IMR-90 (cell line): ENCODE measurements at regions not wholly inside any gene's neighbourhood (a gene's known extent, or its start where the extent isn't known, plus 50 kb on each side); places are given as distances from the start of the nearest gene placed in this dataset.

Experiments
- ATAC-seq: fragments of 200-7000 bp; cut with Tn5 transposase; 2 replicates; pipeline ENCODE4 v1.9.1; 2020; ENCODE audit warnings: low read depth, mild to moderate bottlenecking, moderate library complexity
- BruUV-seq: library from RNA; stranded (reverse); fragments of 400-500 nt; replicated peaks from 2 replicates; lab custom pipeline; 2021; lab: Mats Ljungman, UMichigan
- CTCF ChIA-PET: fragments of 300-600 bp; formaldehyde crosslinking; extraction: SDS; loops from one replicate; lab custom pipeline; 2021; ENCODE audit warnings: antibody characterized with exemption; lab: Yijun Ruan, JAX
- POLR2A ChIA-PET: fragments of 300-600 bp; sonication (Branson Sonifier 250); formaldehyde crosslinking; loops from one replicate; lab custom pipeline; 2022; ENCODE audit warnings: antibody characterized with exemption; ENCODE audit not compliant: unreplicated experiment; lab: Charles Lee
- DNase-seq: peaks from one replicate; pipeline ENCODE4 v3.0.0; 2013
- H2AFZ ChIP-seq: replicated peaks from 2 replicates; pipeline ENCODE3; 2013; ENCODE audit warnings: low read length, mild to moderate bottlenecking; ENCODE audit not compliant: poor library complexity
- H2AK5ac ChIP-seq: 2 replicates; pipeline ENCODE4 v1.6.1; 2013; ENCODE audit warnings: low read depth, low read length, inconsistent platforms
- H2AK9ac ChIP-seq: replicated peaks from 2 replicates; pipeline ENCODE3; 2013; ENCODE audit warnings: mild to moderate bottlenecking, low read depth, low read length, moderate library complexity; ENCODE audit not compliant: poor library complexity
- H2BK120ac ChIP-seq: 2 replicates; pipeline ENCODE4 v1.6.1; 2013; ENCODE audit warnings: low read depth, low read length, inconsistent platforms
- H2BK15ac ChIP-seq: 3 replicates; pipeline ENCODE4 v1.6.1; 2013; ENCODE audit warnings: low read depth, low read length, inconsistent platforms
- H2BK20ac ChIP-seq: 2 replicates; pipeline ENCODE4 v1.6.1; 2013; ENCODE audit warnings: low read depth, mild to moderate bottlenecking, inconsistent platforms, low read length, moderate library complexity
- H2BK5ac ChIP-seq: 2 replicates; pipeline ENCODE4 v1.6.1; 2013; ENCODE audit warnings: mild to moderate bottlenecking, low read depth, low read length, inconsistent platforms; ENCODE audit not compliant: poor library complexity, severe bottlenecking
- H3K14ac ChIP-seq: replicated peaks from 2 replicates; pipeline ENCODE4 v1.6.1; 2013; ENCODE audit warnings: low read depth, low read length, inconsistent platforms
- H3K18ac ChIP-seq: 2 replicates; pipeline ENCODE4 v1.6.1; 2013; ENCODE audit warnings: low read depth, low read length, control low read depth
- H3K23ac ChIP-seq: 2 replicates; pipeline ENCODE4 v1.6.1; 2013; ENCODE audit warnings: low read depth, low read length, inconsistent platforms
- H3K27ac ChIP-seq: 2 replicates; pipeline ENCODE4 v1.5.1; 2013; ENCODE audit warnings: mild to moderate bottlenecking, control low read depth, low read length; ENCODE audit not compliant: insufficient read depth
- H3K27me3 ChIP-seq: 2 replicates; pipeline ENCODE4 v1.6.1; 2013; ENCODE audit warnings: low read length; ENCODE audit not compliant: control insufficient read depth, insufficient read depth
- H3K36me3 ChIP-seq: 2 replicates; pipeline ENCODE4 v1.6.1; 2013; ENCODE audit warnings: low read length, mixed read lengths; ENCODE audit not compliant: control insufficient read depth, insufficient read depth
- H3K4ac ChIP-seq: 2 replicates; pipeline ENCODE4 v1.6.1; 2013; ENCODE audit warnings: low read depth, low read length, inconsistent platforms
- H3K4me1 ChIP-seq: 2 replicates; pipeline ENCODE4 v1.6.1; 2013; ENCODE audit warnings: low read length, mixed read lengths; ENCODE audit not compliant: control insufficient read depth, insufficient read depth
- H3K4me2 ChIP-seq: 2 replicates; pipeline ENCODE4 v1.6.1; 2013; ENCODE audit warnings: low read depth, mild to moderate bottlenecking, control low read depth, low read length, moderate library complexity
- H3K4me3 ChIP-seq: 2 replicates; pipeline ENCODE4 v1.5.1; 2013; ENCODE audit warnings: low read depth, mild to moderate bottlenecking, control low read depth, low read length, moderate library complexity; ENCODE audit not compliant: insufficient read depth
- H3K56ac ChIP-seq: 2 replicates; pipeline ENCODE4 v1.6.1; 2013; ENCODE audit warnings: low read length, inconsistent platforms; ENCODE audit not compliant: insufficient read depth; ENCODE audit errors: extremely low read depth
- H3K79me1 ChIP-seq, 2 experiments: 2 replicates each; pipeline ENCODE4 v1.6.1; 2013; ENCODE audit warnings: low read length in 2 of 2, inconsistent platforms in 1 of 2, low read depth in 1 of 2
- H3K9ac ChIP-seq: 2 replicates; pipeline ENCODE4 v1.6.1; 2013; ENCODE audit warnings: low read depth, low read length, control low read depth
- H3K9me1 ChIP-seq: 2 replicates; pipeline ENCODE4 v1.6.1; 2013; ENCODE audit warnings: low read length, inconsistent platforms; ENCODE audit not compliant: insufficient read depth
- H3K9me3 ChIP-seq: 2 replicates; pipeline ENCODE4 v1.6.1; 2013; ENCODE audit warnings: low read length; ENCODE audit not compliant: control insufficient read depth, insufficient read depth
- H4K20me1 ChIP-seq: 2 replicates; pipeline ENCODE4 v1.6.1; 2013; ENCODE audit warnings: low read length, inconsistent platforms; ENCODE audit not compliant: insufficient read depth
- H4K5ac ChIP-seq: 2 replicates; pipeline ENCODE4 v1.6.1; 2013; ENCODE audit warnings: mild to moderate bottlenecking, low read depth, low read length, control low read depth
- H4K8ac ChIP-seq, 2 experiments: 2 replicates each; pipeline ENCODE4 v1.6.1; 2013; ENCODE audit warnings: low read depth in 2 of 2, low read length in 2 of 2, control low read depth in 1 of 2, inconsistent platforms in 1 of 2
- H4K91ac ChIP-seq: 2 replicates; pipeline ENCODE4 v1.6.1; 2013; ENCODE audit warnings: low read depth, low read length, inconsistent platforms; ENCODE audit not compliant: insufficient read depth
- BHLHE40 ChIP-seq: fragments of 150-350 bp; IDR thresholded peaks from 2 replicates; pipeline ENCODE4 v1.6.1; 2016; ENCODE audit warnings: mild to moderate bottlenecking, low read depth, low read length
- CHD1 ChIP-seq: IDR thresholded peaks from 2 replicates; pipeline ENCODE4 v1.6.1; 2012; ENCODE audit warnings: low read depth, low read length, improper control_type of control experiment
- FOS ChIP-seq: fragments of 150-350 bp; IDR thresholded peaks from 2 replicates; pipeline ENCODE4 v1.6.1; 2016; ENCODE audit warnings: low read depth, low read length
- MAFK ChIP-seq: IDR thresholded peaks from 2 replicates; pipeline ENCODE4 v1.6.1; 2012; ENCODE audit warnings: low read depth, low read length, improper control_type of control experiment
- MAZ ChIP-seq: IDR thresholded peaks from 2 replicates; pipeline ENCODE4 v1.6.1; 2012; ENCODE audit warnings: low read depth, mild to moderate bottlenecking, low read length, improper control_type of control experiment, moderate library complexity, borderline replicate concordance
- MXI1 ChIP-seq: IDR thresholded peaks from 2 replicates; pipeline ENCODE4 v1.6.1; 2012; ENCODE audit warnings: low read depth, mild to moderate bottlenecking, low read length, moderate library complexity, borderline replicate concordance
- NFE2L2 ChIP-seq: fragments of 150-350 bp; IDR thresholded peaks from 2 replicates; pipeline ENCODE4 v1.6.1; 2016; ENCODE audit warnings: low read depth, mild to moderate bottlenecking, low read length
- POLR2A ChIP-seq: IDR thresholded peaks from 2 replicates; pipeline ENCODE4 v1.6.1; 2012; ENCODE audit warnings: mild to moderate bottlenecking, low read depth, low read length
- RAD21 ChIP-seq: IDR thresholded peaks from 2 replicates; pipeline ENCODE4 v1.6.1; 2012; ENCODE audit warnings: low read length, improper control_type of control experiment
- RCOR1 ChIP-seq: IDR thresholded peaks from 2 replicates; pipeline ENCODE4 v1.6.1; 2012; ENCODE audit warnings: mild to moderate bottlenecking, low read length, improper control_type of control experiment; ENCODE audit not compliant: insufficient replicate concordance
- RFX5 ChIP-seq: IDR thresholded peaks from 2 replicates; pipeline ENCODE4 v1.8.0; 2012; ENCODE audit warnings: low read depth, mild to moderate bottlenecking, low read length, moderate library complexity
- SMC3 ChIP-seq: fragments of 150-350 bp; IDR thresholded peaks from 2 replicates; pipeline ENCODE4 v1.6.1; 2016; ENCODE audit warnings: low read depth, mild to moderate bottlenecking, antibody characterized with exemption, low read length, moderate library complexity
- WGBS, 2 experiments: methylation state at CpG; one replicate each; pipeline versions ENCODE4 v1.1.5 to v1.1.7; 2013; ENCODE audit warnings: missing lambda C conversion rate in 2 of 2; ENCODE audit not compliant: insufficient read length in 1 of 2; ENCODE audit errors: extremely low coverage in 2 of 2; 5-methylcytosine and 5-hydroxymethylcytosine counted together
- dilution Hi-C: fragments of 300-500 bp; cut with HindIII; formaldehyde crosslinking; loops from one replicate; pipeline ENCODE4 v1.14.3; 2018; ENCODE audit warnings: low sequenced_read_pairs; ENCODE audit not compliant: unreplicated experiment
- in situ Hi-C: fragments of 300-500 bp; cut with MboI; formaldehyde crosslinking; loops from 3 replicates; pipeline ENCODE4 v1.14.3; 2019; ENCODE audit warnings: low sequenced_read_pairs, inconsistent platforms, mixed read lengths
- intact Hi-C: fragments of 100-400 bp; cut with micrococcal nuclease; formaldehyde crosslinking; loops from 2 replicates; pipeline ENCODE4 v1.10.0; 2022

GRCh38 chr11:123338997-123339752 lies 90.9 kb upstream of the GRAMD1B start:
- no TSS peak for BruUV-seq
- Histone ChIP-seq H3K9me1 (no peaks in the 10 kb centered on the region), H2BK20ac (no peak overlapping the region), H3K27me3 (peaks cover 27% of the 10 kb centered on the region), H3K27ac (no peak overlapping the region), H3K79me1 (no peaks in the 10 kb centered on the region), H2BK15ac (no peak overlapping the region), H4K20me1 (no peaks in the 10 kb centered on the region), H2AK9ac (no peak overlapping the region), H2BK5ac (no peak overlapping the region), H3K9ac (no peak overlapping the region), H3K23ac (no peak overlapping the region), H2AK5ac (no peak overlapping the region), H2BK120ac (no peak overlapping the region), H3K56ac (no peak overlapping the region), H4K91ac (no peak overlapping the region), H2AFZ (no peak overlapping the region), H4K8ac (no peak overlapping the region), H4K5ac (no peak overlapping the region), H3K4me3 (no peak overlapping the region), H3K18ac (no peak overlapping the region), H3K14ac (no peak overlapping the region), H3K4me1 (no peaks in the 10 kb centered on the region), H3K4me2 (no peak overlapping the region), H3K4ac (no peak overlapping the region), H3K36me3 (no peaks in the 10 kb centered on the region), H3K9me3 (no peaks in the 10 kb centered on the region)
- CTCF ChIA-PET: interaction anchor here (0.8 kb wide), 1 partner anchor 68 kb away, joined by 4 read pairs; no protein-coding TSS in a partner anchor
- dilution Hi-C loops: no loop called here
- no peak for TF ChIP-seq NFE2L2
- no peak for TF ChIP-seq MAZ
- no peak for TF ChIP-seq RCOR1
- TF ChIP-seq MAFK: no peak
- TF ChIP-seq FOS: no peak
- TF ChIP-seq MXI1: no peak
- TF ChIP-seq SMC3: no peak
- TF ChIP-seq RAD21: no peak
- TF ChIP-seq BHLHE40: no peak
- TF ChIP-seq CHD1: no peak
- TF ChIP-seq RFX5: no peak
- TF ChIP-seq POLR2A: no peak
- POLR2A ChIA-PET: no interaction called here
- intact Hi-C loops: no loop called here
- 100% methylated on average over 3 of the region's 9 CpGs; no CpG with 5 or more reads in 1 of the 2 experiments for whole genome bisulfite sequencing, 2 experiments
- in situ Hi-C loops: no loop called here
- no peak for DNase-seq
- no peak for ATAC-seq
